8988T (cell line): ENCODE measurements at regions not wholly inside any gene's neighbourhood (a gene's known extent, or its start where the extent isn't known, plus 50 kb on each side); places are given as distances from the start of the nearest gene placed in this dataset.

Experiments
- DNase-seq: peaks from one replicate; pipeline ENCODE4 v3.0.0; 2011

GRCh38 chr1:193676996-193677549, 490.7 kb upstream of the B3GALT2 start:
- DNase-seq, result no peak

DNA sequence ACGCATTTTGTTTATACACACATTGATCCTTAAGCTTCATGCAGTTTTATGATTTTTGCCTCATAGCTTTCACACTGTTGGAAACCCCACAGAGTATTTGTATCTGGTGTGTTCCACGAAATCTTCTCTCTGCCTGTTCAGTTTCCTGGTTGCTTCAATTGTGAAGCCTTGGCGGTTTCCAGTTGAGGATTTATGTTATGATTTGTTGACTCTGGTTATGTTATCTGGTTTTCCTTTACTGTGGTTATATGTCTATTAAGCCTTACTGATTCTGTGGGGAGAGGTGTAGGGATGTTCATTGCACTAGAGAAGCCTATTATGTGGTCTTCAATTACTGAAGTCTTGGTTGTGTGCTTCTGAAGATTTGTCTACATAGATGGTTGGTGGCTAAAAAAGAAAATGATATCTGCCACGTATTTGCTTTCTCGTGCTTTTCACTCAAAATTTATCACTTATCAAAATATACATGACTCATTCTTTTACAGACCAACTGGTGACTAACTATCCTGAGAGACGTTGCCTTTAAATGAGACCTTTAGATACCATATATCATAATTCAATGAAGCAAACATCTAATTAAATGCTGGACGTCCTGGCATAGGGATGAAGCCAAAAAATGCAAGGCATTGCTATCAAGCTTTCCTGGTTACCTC, 488.0 kb upstream of the B3GALT2 start:
- no peak for DNase-seq

DNA sequence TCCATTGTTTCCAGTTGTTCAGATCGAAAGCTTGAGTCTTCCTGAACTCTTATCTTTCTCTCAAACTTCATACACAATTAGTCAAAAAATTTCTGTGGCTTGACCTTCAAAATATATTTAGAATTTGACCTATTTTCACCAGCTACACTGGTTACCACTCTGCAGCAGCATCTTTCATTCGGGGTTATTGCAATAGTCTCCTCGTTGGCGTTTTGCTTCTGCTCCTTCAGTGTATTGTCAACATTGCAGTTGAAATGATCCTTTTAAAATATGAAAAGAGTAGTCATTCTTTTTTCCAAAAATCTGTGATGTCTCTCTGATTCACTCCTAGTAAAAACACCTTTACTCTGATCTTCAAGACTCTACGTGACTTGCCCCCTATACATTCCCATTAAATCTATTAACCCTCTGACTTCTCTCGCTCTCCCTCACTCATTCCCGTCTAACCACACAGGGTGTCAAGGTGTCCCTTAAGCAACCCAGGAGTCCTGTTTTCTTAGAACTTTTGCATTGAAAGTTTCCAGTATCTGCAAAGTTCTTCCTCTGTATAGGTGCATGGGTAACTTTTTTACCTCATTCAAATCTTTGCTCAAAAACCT, 480.2 kb upstream of the B3GALT2 start:
- no peak for DNase-seq

- no peak for DNase-seq
These were observed 477.6 kb upstream of the B3GALT2 start for GRCh38 chr1:193663965-193664364.

- DNase-seq, result no peak
These were observed 475.6 kb upstream of the B3GALT2 start for GRCh38 chr1:193662030-193662429.

DNA sequence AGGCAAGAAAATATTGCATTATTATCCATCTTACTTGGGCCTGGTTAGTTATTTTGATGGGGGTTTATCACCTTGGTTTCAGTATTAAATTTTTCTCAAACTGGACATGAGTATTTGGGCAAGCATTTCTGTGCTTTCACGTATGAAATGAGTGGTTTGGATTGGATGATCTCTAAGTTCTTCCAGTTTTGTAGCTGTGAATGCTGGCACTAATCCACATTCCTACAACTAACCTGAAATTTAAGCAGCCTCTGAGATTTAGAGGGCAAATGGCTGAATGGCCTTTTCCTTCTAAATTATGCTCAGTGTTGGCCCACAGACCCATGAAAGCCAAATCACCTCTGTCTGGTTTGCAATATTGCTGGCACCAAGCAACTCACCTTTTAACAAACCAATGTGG, 475.0 kb upstream of the B3GALT2 start:
- DNase-seq, result no peak

DNA sequence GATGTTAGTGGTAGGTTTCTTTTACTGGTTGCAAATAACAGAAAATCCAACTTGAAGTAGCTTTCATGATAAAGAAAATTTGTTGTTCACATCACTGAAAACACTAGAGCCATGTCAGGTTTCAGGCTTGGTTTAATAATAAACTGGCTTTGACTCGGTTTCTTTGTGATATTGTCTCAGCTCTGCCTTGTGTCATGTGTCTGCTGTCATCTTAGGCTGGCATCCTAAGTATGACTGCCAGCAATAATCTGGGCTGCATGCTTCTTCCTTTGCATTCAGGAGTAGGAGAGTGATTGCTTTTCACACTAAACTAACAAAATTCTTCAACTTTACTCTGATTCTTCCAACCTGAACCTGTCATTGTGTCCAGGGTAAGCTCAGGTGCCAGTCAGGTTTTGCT, 474.0 kb upstream of the B3GALT2 start:
- DNase-seq, result no peak

- no peak for DNase-seq
These were observed 472.3 kb upstream of the B3GALT2 start for GRCh38 chr1:193658691-193659090.

DNA sequence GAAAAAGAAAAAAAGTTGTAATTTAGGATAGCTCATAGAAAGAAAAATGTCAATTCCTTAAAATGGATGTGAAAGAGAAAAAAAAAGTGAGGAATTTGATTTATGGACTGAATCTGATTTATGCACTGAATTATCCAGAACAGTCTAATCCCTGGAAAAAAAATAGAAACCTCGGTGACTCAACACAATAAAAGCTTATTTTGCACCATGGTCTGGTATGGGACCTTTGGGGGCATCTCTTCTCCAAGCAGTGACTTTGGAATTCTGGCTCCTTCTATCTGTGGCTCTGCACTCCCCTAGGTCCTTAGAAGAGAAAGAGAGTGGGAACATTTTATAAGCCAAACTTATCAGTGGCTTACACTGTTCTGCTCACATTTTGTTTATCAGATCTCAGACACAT, 471.7 kb upstream of the B3GALT2 start:
- DNase-seq, result no peak

DNA sequence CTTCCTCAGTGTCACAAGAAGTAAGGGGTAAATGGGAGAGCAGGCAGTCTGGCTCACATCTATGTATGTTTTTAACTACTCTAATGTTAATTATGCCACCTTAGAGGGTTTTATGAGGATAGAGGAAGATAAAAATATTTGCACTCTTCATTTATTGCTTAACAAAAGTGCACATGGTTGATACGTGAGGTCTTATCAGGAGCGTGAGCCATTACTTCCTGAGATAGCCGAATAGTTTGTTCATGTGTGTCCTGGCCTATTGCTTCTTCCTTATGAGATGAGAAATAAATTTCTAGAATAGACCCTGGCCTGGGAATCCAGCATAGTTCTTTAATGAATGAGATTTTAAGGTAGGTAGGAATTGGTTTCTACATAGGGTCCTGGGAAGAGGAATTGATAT, 471.1 kb upstream of the B3GALT2 start:
- DNase-seq, result no peak

DNA sequence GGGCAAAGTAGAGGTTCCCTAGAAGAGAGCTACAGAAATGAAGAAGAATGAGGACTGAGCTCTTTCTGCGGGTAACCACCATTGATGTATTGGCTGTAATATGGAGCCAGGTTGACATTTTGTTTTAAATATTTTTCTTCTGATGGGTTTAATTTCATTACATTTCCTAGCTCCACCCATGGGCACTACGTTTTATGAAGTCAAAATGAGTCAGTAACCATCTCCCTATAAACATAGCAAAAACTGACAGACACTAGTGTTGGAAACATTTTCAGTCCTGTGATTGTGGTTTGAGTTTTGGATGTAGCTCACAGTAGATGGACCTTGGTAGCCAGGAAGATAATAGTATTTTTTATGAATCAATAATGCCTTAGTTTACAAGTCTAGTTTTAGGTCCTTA, 470.4 kb upstream of the B3GALT2 start:
- DNase-seq, result no peak

DNA sequence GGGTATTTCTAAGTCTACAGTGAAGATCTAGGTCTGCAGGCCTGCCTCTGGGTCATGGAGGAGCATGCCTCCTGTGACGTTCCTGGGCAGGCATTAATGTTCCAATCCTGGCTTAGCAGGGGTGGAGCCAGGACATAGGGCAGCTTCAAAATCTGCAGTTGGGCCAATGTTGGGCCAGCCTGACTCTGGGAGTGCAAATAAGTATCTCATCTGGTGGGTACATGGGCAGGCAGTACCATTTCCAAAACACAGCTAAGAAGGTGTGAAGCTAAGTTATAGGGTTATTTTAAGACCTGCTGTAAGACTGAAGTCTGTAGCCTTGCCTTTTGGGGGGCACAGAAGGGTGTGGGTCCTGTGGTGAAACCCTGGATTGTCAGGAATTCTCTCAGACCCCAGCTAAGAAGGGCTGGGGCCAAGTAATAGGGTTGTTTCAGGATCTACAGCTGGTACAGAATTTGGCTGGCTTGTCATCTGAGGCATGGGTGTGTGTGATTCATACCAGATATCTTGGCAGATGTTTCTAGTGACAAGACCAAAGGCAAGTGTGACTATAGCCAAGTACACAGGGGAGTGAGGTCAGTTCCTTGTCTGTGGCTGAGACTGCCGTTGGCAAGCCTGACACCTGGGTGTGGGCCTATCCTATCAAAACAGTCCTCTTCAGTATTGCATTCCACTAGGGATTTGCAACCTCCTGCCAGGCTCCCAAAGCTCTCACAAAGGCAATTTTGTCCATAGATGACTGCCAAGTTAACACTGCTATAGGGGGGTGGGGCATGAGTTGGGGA, 468.7 kb upstream of the B3GALT2 start:
- DNase-seq, result no peak

GRCh38 chr1:193649587-193649986, 463.2 kb upstream of the B3GALT2 start:
- DNase-seq, result no peak

- DNase-seq, result no peak
These were observed 448.5 kb upstream of the B3GALT2 start for GRCh38 chr1:193634876-193635275.

GRCh38 chr1:193634470-193634869, 448.1 kb upstream of the B3GALT2 start:
- no peak for DNase-seq

GRCh38 chr1:193633991-193634390, 447.6 kb upstream of the B3GALT2 start:
- no peak for DNase-seq

- DNase-seq, result no peak
These were observed 446.7 kb upstream of the B3GALT2 start for GRCh38 chr1:193633093-193633492.

GRCh38 chr1:193631306-193631705, 444.9 kb upstream of the B3GALT2 start:
- DNase-seq, result no peak

GRCh38 chr1:193629875-193630274, 443.5 kb upstream of the B3GALT2 start:
- no peak for DNase-seq

DNA sequence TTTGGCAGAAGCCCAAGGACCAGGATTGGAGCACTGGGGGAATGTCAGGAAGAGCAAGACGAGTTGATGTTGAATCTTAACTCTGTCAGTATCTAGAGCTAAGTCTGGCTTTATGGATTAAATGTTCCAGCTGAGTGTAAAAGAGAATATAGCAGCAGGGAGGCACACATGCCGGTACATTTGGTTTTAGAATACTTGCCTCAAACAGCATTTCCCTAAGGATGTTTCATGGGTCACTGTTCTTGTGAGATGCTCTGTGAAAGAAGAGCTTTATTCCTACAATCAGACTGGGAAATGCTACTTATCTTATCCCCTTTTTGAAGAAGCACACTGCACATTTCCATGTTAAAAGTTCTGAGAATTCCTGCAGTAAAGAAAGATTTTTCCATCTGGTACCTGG, 440.3 kb upstream of the B3GALT2 start:
- no peak for DNase-seq

GRCh38 chr1:193625255-193625654, 438.8 kb upstream of the B3GALT2 start:
- DNase-seq, result no peak

DNA sequence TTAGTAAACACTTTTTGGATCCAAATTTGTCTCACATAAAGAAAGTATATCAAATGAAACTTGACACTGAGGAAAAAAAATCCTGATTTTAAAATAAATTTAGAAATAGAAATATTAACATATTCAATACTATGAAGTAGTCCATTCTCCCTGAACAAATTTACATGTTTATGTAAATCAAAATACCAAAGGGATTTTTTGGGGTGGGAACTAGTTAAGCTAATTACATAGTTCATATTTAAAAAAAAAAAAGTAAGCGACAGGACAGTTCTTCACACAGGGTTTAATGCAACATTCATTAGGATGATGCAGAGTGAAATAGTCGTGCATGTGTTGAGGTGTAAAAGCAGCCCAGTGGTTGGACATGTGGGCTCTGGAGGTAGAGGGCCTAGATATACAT, 433.5 kb upstream of the B3GALT2 start:
- no peak for DNase-seq

DNA sequence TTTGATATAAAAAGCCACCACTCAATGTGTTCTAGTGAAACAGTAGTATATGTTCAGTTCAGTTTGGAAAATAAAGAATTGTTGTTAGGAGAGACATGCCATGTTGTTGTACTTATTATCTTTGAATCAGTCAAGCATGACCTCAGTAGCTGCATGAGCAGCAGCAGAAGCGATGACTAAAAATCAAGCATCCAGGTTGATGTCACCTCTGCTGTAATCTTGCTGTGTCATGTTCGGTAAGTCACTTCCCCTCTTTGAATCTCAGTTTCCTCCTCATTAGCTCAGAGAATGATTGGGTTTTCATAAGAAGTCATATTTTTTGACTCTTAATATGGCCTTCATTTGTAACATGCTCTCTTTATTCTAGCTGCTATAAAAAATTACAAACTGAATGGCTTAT, 428.4 kb upstream of the B3GALT2 start:
- no peak for DNase-seq

DNA sequence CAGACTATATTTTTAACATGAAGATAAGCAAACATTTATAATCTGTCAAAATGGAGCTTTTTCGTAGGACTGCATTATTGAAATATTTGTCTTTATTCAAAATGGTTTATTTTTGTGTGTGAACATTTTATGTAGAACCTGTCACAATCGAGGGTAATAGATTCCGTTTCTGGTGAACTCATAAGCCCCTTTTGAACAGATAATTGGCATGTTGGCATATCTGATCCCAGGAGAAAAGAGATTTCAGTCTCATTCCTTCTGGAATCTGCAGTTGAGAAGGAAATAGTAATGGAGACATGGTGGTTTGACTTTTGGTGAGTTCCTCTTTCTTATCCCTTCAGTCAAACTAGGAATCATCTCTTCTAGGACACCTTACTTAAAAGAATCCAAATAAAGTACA, 427.9 kb upstream of the B3GALT2 start:
- DNase-seq, result no peak
